Left kidney (tissue), 1 donor: ENCODE measurements at regions not wholly inside any gene's neighbourhood (a gene's known extent, or its start where the extent isn't known, plus 50 kb on each side); places are given as distances from the start of the nearest gene placed in this dataset.
"Not testable (repeated sequence)": the region's sequence is repeated elsewhere in the genome, so short reads cannot be mapped to it uniquely, and the experiment has no call there.

Experiments used
- DNase-seq: peaks from one replicate; pipeline ENCODE4 v3.0.0-alpha.2; 2013

- DNase-seq: not testable (repeated sequence)
These were observed 51.9 kb downstream of the DIPK2A start for GRCh38 chr3:144023543-144023942.

- no peak for DNase-seq
These were observed 57.3 kb downstream of the DIPK2A start for GRCh38 chr3:144028798-144029411.

GRCh38 chr3:144029769-144030168 lies 58.1 kb downstream of the DIPK2A start:
- no peak for DNase-seq

- no peak for DNase-seq
These were observed 60.3 kb downstream of the DIPK2A start for GRCh38 chr3:144031938-144032337.

GRCh38 chr3:144032531-144033239 lies 61.1 kb downstream of the DIPK2A start:
- DNase-seq: no peak

GRCh38 chr3:144033240-144033589 lies 61.6 kb downstream of the DIPK2A start:
- DNase-seq: no peak

GRCh38 chr3:144033863-144034262 lies 62.2 kb downstream of the DIPK2A start:
- no peak for DNase-seq

- DNase-seq: no peak
These were observed 63.2 kb downstream of the DIPK2A start for GRCh38 chr3:144034715-144035290.

- no peak for DNase-seq
These were observed 64.9 kb downstream of the DIPK2A start for GRCh38 chr3:144036498-144036897.

- no peak for DNase-seq
These were observed 68.0 kb downstream of the DIPK2A start for GRCh38 chr3:144039661-144040060.

GRCh38 chr3:144041960-144042556 lies 70.4 kb downstream of the DIPK2A start:
- DNase-seq: no peak

- DNase-seq: no peak
These were observed 74.1 kb downstream of the DIPK2A start for GRCh38 chr3:144045766-144046165.

- DNase-seq: no peak
These were observed 77.8 kb downstream of the DIPK2A start for GRCh38 chr3:144049374-144049773.

- DNase-seq: no peak
These were observed 79.6 kb downstream of the DIPK2A start for GRCh38 chr3:144051211-144051610.

- DNase-seq: no peak
These were observed 80.7 kb downstream of the DIPK2A start for GRCh38 chr3:144052275-144052674.

GRCh38 chr3:144053121-144053520 lies 81.5 kb downstream of the DIPK2A start:
- no peak for DNase-seq

- DNase-seq: no peak
These were observed 83.1 kb downstream of the DIPK2A start for GRCh38 chr3:144054766-144055165.

- DNase-seq: no peak
These were observed 84.0 kb downstream of the DIPK2A start for GRCh38 chr3:144055604-144056003.

GRCh38 chr3:144058713-144059112 lies 87.1 kb downstream of the DIPK2A start:
- no peak for DNase-seq

GRCh38 chr3:144059481-144059880 lies 87.9 kb downstream of the DIPK2A start:
- no peak for DNase-seq

GRCh38 chr3:144060881-144061280 lies 89.3 kb downstream of the DIPK2A start:
- no peak for DNase-seq

- DNase-seq: no peak
These were observed 91.7 kb downstream of the DIPK2A start for GRCh38 chr3:144063306-144063705.

- DNase-seq: no peak
These were observed 95.4 kb downstream of the DIPK2A start for GRCh38 chr3:144067059-144067458.
